ENCODE measurements at regions not wholly inside any gene's neighbourhood (a gene's known extent, or its start where the extent isn't known, plus 50 kb on each side); places are given as distances from the start of the nearest gene placed in this dataset.
"Not testable (repeated sequence)": the region's sequence is repeated elsewhere in the genome, so short reads cannot be mapped to it uniquely, and the experiment has no call there.

DNA sequence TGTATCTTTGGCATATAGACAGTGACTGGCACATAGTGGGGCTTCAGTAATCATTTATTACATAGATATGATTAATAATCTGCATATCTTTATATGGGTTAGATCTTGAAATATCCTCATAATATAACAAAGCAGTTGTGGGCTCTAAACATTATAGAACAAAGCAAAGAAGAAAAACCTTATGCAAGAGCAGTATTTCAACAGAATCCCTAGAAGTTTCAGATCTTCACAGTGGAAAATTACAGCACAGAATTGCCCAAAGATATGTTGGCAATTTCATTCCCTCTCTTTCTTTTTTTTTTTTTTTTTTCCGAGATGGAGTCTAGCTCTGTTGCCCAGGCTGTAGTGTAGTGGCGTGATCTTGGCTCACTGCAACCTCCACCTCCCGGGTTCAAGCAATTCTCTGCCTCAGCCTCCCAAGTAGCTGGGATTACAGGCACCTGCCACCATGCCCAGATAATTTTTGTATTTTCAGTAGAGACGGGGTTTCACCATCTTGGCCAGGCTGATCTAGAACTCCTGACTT, 56.9 kb upstream of the PTPN12 start:
- TF ChIP-seq, protein P1, sequence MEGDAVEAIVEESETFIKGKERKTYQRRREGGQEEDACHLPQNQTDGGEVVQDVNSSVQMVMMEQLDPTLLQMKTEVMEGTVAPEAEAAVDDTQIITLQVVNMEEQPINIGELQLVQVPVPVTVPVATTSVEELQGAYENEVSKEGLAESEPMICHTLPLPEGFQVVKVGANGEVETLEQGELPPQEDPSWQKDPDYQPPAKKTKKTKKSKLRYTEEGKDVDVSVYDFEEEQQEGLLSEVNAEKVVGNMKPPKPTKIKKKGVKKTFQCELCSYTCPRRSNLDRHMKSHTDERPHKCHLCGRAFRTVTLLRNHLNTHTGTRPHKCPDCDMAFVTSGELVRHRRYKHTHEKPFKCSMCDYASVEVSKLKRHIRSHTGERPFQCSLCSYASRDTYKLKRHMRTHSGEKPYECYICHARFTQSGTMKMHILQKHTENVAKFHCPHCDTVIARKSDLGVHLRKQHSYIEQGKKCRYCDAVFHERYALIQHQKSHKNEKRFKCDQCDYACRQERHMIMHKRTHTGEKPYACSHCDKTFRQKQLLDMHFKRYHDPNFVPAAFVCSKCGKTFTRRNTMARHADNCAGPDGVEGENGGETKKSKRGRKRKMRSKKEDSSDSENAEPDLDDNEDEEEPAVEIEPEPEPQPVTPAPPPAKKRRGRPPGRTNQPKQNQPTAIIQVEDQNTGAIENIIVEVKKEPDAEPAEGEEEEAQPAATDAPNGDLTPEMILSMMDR (IDR thresholded peaks at IDR 0.05), result not testable (repeated sequence)
- TF ChIP-seq POLR2AphosphoS5, POLR2A (IDR thresholded peaks at IDR 0.05): not testable (repeated sequence)
